ENCODE measurements at regions not wholly inside any gene's neighbourhood (a gene's known extent, or its start where the extent isn't known, plus 50 kb on each side); places are given as distances from the start of the nearest gene placed in this dataset.

- Histone ChIP-seq H3K4me3 (ENCODE audit: low read depth in 2 of 2, low read length in 1 of 2) (no peak overlapping the region), H4K20me1 (ENCODE audit: insufficient read depth) (no peaks in the 10 kb centered on the region), H3K79me2 (ENCODE audit: insufficient read depth) (no peaks in the 10 kb centered on the region), H3K4me2 (no peak overlapping the region), H3K27ac (ENCODE audit: low read depth in 2 of 2, low read length in 1 of 2) (no peak overlapping the region; a peak in 1 of 4 replicates), H2AFZ (ENCODE audit: low read depth) (no peak overlapping the region), H3K27me3 (ENCODE audit: insufficient read depth) (no peaks in the 10 kb centered on the region), H3K4me1 (ENCODE audit: control insufficient read depth in 1 of 2, insufficient read depth in 2 of 2, low read depth in 1 of 2, low read length in 1 of 2) (peaks cover 0 to 8% of the 10 kb centered on the region in 2 experiments; a peak in 1 of 4 replicates), H3F3A (replicated peaks; ENCODE audit: insufficient read depth) (no peaks in the 10 kb centered on the region), H3K9me3 (no peaks in the 10 kb centered on the region), H3K9ac (no peak overlapping the region), H3K9me2 (no peaks in the 10 kb centered on the region), H3K36me3 (replicated peaks in 1 of 2; ENCODE audit: control insufficient read depth in 1 of 2, insufficient read depth in 2 of 2, low read length in 1 of 2) (no peaks in the 10 kb centered on the region)
- POLR2A ChIA-PET = no interaction called here
- WGBS (ENCODE audit: low lambda C conversion rate) = 47% methylated on average over 2 of the region's 2 CpGs
- DNase-seq = no peak
- CTCF ChIA-PET = interaction anchor here (1.0 kb wide), 1 partner anchor 36 kb away, joined by 3 read pairs; no protein-coding TSS in a partner anchor
- no peak for TF ChIP-seq FOSL2 (IDR thresholded peaks at IDR 0.05; ENCODE audit: borderline replicate concordance, low read depth)
Observed at GRCh38 chr18:51813740-51814139, 526.3 kb upstream of the DCC start.

GRCh38 chr18:51821610-51822009 lies 518.4 kb upstream of the DCC start:
- no peak overlapping the region for H3K27ac ChIP-seq (ENCODE audit: low read depth in 2 of 2, low read length in 1 of 2)
- ChIA-PET CTCF (interaction anchor here (0.8 kb wide), 1 partner anchor 153 kb away, joined by 3 read pairs; no protein-coding TSS in a partner anchor), POLR2A (no interaction called here)
- H3K4me2 ChIP-seq = no peak overlapping the region
- no peaks in the 10 kb centered on the region for H3K9me2 ChIP-seq
- peaks cover 0 to 2% of the 10 kb centered on the region in 2 experiments; a peak in 2 of 4 replicates for H3K4me1 ChIP-seq (ENCODE audit: control insufficient read depth in 1 of 2, insufficient read depth in 2 of 2, low read depth in 1 of 2, low read length in 1 of 2)
- no peaks in the 10 kb centered on the region for H3F3A ChIP-seq (replicated peaks; ENCODE audit: insufficient read depth)
- no peak overlapping the region for H3K9ac ChIP-seq
- H4K20me1 ChIP-seq (ENCODE audit: insufficient read depth) = no peaks in the 10 kb centered on the region
- H3K36me3 ChIP-seq (replicated peaks in 1 of 2; ENCODE audit: control insufficient read depth in 1 of 2, insufficient read depth in 2 of 2, low read length in 1 of 2) = no peaks in the 10 kb centered on the region
- no peak overlapping the region for H2AFZ ChIP-seq (ENCODE audit: low read depth)
- H3K4me3 ChIP-seq (ENCODE audit: low read depth in 2 of 2, low read length in 1 of 2) = no peak overlapping the region
- TF ChIP-seq, protein P1, sequence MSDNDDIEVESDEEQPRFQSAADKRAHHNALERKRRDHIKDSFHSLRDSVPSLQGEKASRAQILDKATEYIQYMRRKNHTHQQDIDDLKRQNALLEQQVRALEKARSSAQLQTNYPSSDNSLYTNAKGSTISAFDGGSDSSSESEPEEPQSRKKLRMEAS (IDR thresholded peaks at IDR 0.05; ENCODE audit: low read depth) = no peak
- TF ChIP-seq POLR2AphosphoS5 (IDR thresholded peaks at IDR 0.05; ENCODE audit: low read depth, low read length) (no peak), CTCF (IDR thresholded peaks at IDR 0.05) (no peak), EZH2phosphoT487 (IDR thresholded peaks at IDR 0.05; ENCODE audit: borderline replicate concordance, low read depth) (no peak), TCF12 (IDR thresholded peaks at IDR 0.05) (no peak), FOXM1 (IDR thresholded peaks at IDR 0.05; ENCODE audit: low read depth) (no peak), JUND (IDR thresholded peaks at IDR 0.05) (no peak), NRF1 (IDR thresholded peaks at IDR 0.05; ENCODE audit: low read depth, low read length) (no peak), CHD2 (IDR thresholded peaks at IDR 0.05; ENCODE audit: low read length, partially characterized antibody) (no peak), SMC3 (IDR thresholded peaks at IDR 0.05; ENCODE audit: low read depth, low read length) (no peak), RXRA (IDR thresholded peaks at IDR 0.05; ENCODE audit: borderline replicate concordance, low read depth) (no peak)
- TF ChIP-seq, protein P2, sequence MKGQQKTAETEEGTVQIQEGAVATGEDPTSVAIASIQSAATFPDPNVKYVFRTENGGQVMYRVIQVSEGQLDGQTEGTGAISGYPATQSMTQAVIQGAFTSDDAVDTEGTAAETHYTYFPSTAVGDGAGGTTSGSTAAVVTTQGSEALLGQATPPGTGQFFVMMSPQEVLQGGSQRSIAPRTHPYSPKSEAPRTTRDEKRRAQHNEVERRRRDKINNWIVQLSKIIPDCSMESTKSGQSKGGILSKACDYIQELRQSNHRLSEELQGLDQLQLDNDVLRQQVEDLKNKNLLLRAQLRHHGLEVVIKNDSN (IDR thresholded peaks at IDR 0.05; ENCODE audit: borderline replicate concordance, low read depth) = no peak
- TF ChIP-seq, protein P3, sequence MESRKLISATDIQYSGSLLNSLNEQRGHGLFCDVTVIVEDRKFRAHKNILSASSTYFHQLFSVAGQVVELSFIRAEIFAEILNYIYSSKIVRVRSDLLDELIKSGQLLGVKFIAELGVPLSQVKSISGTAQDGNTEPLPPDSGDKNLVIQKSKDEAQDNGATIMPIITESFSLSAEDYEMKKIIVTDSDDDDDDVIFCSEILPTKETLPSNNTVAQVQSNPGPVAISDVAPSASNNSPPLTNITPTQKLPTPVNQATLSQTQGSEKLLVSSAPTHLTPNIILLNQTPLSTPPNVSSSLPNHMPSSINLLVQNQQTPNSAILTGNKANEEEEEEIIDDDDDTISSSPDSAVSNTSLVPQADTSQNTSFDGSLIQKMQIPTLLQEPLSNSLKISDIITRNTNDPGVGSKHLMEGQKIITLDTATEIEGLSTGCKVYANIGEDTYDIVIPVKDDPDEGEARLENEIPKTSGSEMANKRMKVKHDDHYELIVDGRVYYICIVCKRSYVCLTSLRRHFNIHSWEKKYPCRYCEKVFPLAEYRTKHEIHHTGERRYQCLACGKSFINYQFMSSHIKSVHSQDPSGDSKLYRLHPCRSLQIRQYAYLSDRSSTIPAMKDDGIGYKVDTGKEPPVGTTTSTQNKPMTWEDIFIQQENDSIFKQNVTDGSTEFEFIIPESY (IDR thresholded peaks at IDR 0.05; ENCODE audit: borderline replicate concordance, low read depth) = no peak
- H3K79me2 ChIP-seq (ENCODE audit: insufficient read depth) = no peaks in the 10 kb centered on the region
- 18% methylated on average over 1 of the region's 1 CpG for WGBS (ENCODE audit: low lambda C conversion rate)
- H3K9me3 ChIP-seq = no peaks in the 10 kb centered on the region
- no peak for DNase-seq
- no peaks in the 10 kb centered on the region for H3K27me3 ChIP-seq (ENCODE audit: insufficient read depth)

Data from SK-N-SH (cell line).